Thymus (tissue), 11 donors: ENCODE measurements at regions not wholly inside any gene's neighbourhood (a gene's known extent, or its start where the extent isn't known, plus 50 kb on each side); places are given as distances from the start of the nearest gene placed in this dataset.

Experiments
- DNase-seq, 9 donors: peaks; one replicate each; pipeline ENCODE4 v3.0.0-alpha.2; 2013; ENCODE audit warnings: low spot score in 9 of 9, low read depth in 6 of 9, missing footprints in 1 of 9
- H3K27ac ChIP-seq, 2 donors: one replicate each; pipeline ENCODE4 v1.5.1; 2013; ENCODE audit warnings: control low read depth in 1 of 2, low read depth in 1 of 2, low read length in 1 of 2, mild to moderate bottlenecking in 1 of 2, moderate library complexity in 1 of 2
- H3K27me3 ChIP-seq, 2 donors: one replicate each; pipeline ENCODE4 v1.5.1; 2013; ENCODE audit warnings: low read length in 1 of 2; ENCODE audit not compliant: control insufficient read depth in 2 of 2, insufficient read depth in 1 of 2
- H3K36me3 ChIP-seq, 2 donors: one replicate each; pipeline ENCODE4 v1.5.1; 2013; ENCODE audit warnings: low read length in 1 of 2, mild to moderate bottlenecking in 1 of 2, moderate library complexity in 1 of 2; ENCODE audit not compliant: control insufficient read depth in 2 of 2, insufficient read depth in 2 of 2
- H3K4me1 ChIP-seq, 2 donors: one replicate each; pipeline ENCODE4 v1.5.1; 2013; ENCODE audit warnings: low read length in 2 of 2; ENCODE audit not compliant: control insufficient read depth in 2 of 2, insufficient read depth in 2 of 2
- H3K4me3 ChIP-seq, 2 donors: one replicate each; pipeline ENCODE4 v1.5.1; 2013; ENCODE audit warnings: low read length in 2 of 2, control low read depth in 1 of 2, mild to moderate bottlenecking in 1 of 2
- H3K9me3 ChIP-seq, 2 donors: one replicate each; pipeline ENCODE4 v1.5.1; 2013; ENCODE audit warnings: low read length in 1 of 2, mild to moderate bottlenecking in 1 of 2; ENCODE audit not compliant: control insufficient read depth in 2 of 2, insufficient read depth in 1 of 2
- WGBS: extraction: QIAGEN DNeasy Blood & Tissue Kit; methylation state at CpG from one replicate; pipeline ENCODE4 v1.1.7; 2013; 5-methylcytosine and 5-hydroxymethylcytosine counted together
- donor health status: healthy.

DNA sequence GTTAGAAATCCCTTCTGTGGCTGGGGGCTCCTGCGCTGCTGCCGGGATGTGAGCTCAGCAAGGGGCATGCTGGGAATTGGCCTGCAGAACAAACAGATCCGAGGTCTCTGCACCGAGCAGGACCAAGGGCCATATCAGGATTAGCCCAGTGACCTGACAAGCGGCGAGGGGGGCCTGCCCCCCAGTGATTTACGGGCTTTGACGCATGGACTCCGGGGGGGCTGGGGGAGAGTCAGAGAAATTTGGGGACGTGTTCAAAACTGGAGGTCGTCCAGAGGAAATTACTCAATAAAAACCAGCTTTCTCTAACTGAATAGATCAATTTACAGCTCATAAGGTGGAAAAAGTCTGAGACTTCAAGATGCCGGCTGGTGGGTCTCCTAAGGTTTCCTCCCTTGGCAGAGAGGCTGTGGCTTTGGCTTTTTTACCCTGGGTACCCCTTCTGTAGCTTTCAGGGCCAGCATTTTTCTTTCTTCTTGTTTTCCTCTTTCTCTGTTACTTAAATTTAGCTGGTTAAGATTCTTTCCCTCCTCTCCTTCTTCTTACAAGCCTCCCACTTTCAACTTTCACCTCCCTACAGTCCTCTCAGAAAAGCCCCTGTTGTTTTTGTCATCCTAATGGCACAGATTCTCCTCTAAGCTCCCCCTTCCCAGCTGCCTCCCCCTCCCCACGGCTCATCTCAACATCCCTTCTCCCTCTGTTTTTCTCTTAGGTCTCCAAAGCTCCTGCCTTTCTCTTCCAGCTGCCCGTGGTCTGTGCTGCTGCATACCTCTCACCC is 551.0 kb downstream of the CCDC171 start:
- Histone ChIP-seq H3K27ac (no peak overlapping the region), H3K27me3 (no peaks in the 10 kb centered on the region), H3K36me3 (no peaks in the 10 kb centered on the region), H3K9me3 (no peaks in the 10 kb centered on the region), H3K4me3 (no peak overlapping the region), H3K4me1 (peaks cover 0 to 3% of the 10 kb centered on the region in 2 donors)
- DNase-seq: no peak
- 54% methylated on average over 14 of the region's 14 CpGs for WGBS

DNA sequence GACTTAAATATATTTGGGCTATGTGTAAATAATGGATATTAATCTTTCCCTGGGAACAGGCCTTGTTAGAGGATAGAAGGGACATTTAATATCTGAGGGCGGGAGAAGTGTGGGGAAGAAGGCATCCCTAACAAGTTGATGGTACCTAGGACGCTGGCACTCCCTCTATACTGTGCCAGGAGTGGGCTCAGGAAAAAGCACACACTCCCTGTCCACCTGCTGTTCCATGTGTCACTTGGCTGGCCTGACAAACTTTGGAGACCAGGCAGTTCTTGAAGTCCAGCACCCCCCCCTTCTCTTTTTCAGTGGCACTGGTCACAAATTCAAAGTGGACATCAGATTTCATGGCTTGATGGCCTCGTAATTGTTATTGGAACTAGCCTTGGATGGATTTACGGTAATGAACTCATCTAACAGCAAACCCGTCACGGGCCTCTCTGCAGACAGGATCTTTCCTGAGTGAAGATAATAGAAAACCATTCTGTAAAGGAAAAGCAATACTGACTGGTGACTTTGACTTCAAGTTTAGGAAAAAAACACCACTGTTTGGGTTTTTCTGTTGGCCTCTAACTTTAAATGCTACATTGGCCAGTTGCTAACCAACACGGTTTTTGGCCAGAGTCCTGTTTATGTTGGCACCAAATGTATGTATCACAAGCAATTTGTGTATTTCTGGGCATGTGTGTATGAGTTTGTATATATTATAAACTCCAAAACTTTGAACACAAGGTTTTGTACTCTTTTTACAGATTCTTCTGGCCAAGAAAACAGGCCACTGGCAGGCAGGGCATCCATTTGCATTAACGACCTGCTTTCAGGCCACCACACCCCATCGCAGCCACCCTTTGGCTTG is 552.6 kb downstream of the CCDC171 start:
- H3K4me3 ChIP-seq: no peak overlapping the region
- H3K9me3 ChIP-seq: no peaks in the 10 kb centered on the region
- H3K4me1 ChIP-seq: peaks cover 0 to 3% of the 10 kb centered on the region in 2 donors
- H3K27me3 ChIP-seq: no peaks in the 10 kb centered on the region
- 96% methylated on average over 9 of the region's 9 CpGs for WGBS
- no peaks in the 10 kb centered on the region for H3K36me3 ChIP-seq
- H3K27ac ChIP-seq: no peak overlapping the region
- no peak for DNase-seq

DNA sequence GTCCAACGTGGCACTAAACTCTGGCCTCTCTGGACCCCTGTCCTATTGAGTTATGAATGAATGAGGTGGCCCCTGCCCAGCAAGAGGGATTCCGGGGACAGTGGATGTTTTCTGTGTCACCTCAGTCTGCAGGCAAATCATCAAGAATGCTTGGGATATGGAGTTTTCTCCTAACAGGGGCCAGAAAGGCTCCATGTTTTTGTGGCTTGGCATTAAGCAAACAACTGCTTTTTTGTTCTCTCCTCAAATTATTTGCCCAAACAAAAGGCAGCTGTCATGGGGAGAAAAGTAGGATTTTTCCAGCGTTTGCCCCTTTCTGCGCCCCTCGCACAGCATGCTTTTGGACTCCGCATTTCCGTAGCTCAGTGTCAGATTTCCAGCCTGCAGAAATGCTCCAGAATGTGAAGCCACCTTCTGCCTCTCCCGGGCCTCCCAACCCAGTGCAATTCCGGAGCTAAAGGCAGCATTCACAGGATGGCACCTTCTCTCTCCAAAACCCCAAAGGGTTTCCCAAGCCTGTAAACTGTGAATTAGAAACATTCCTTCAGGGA is 553.3 kb downstream of the CCDC171 start:
- H3K36me3 ChIP-seq: no peaks in the 10 kb centered on the region
- WGBS: 94% methylated on average over 9 of the region's 9 CpGs
- no peaks in the 10 kb centered on the region for H3K9me3 ChIP-seq
- no peak overlapping the region for H3K4me3 ChIP-seq
- no peaks in the 10 kb centered on the region for H3K27me3 ChIP-seq
- peaks cover 0 to 3% of the 10 kb centered on the region in 2 donors for H3K4me1 ChIP-seq
- H3K27ac ChIP-seq: no peak overlapping the region
- no peak for DNase-seq

DNA sequence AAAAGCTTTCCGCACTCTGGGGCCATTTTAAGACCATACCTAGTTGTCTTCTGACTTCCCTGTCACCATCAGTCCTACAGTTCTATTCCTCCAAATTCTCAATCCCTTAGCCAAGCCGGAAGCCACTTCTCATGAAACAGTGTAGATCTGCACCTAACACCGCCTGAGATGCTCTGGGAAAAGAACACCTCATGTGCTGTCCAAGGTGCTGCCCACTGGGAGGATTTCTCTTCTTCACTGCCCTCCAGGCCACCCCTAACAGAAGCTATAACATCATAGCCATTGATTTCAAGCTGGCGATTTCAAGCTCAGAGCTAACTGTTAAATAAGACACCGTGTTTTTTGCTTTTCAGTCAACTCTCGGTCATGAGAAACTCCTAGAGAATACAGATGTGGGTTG is 559.3 kb downstream of the CCDC171 start:
- no peaks in the 10 kb centered on the region for H3K9me3 ChIP-seq
- no peaks in the 10 kb centered on the region for H3K4me1 ChIP-seq
- 97% methylated on average over 6 of the region's 6 CpGs for WGBS
- no peaks in the 10 kb centered on the region for H3K27me3 ChIP-seq
- DNase-seq: no peak
- H3K36me3 ChIP-seq: no peaks in the 10 kb centered on the region
- H3K4me3 ChIP-seq: no peak overlapping the region
- H3K27ac ChIP-seq: no peak overlapping the region

DNA sequence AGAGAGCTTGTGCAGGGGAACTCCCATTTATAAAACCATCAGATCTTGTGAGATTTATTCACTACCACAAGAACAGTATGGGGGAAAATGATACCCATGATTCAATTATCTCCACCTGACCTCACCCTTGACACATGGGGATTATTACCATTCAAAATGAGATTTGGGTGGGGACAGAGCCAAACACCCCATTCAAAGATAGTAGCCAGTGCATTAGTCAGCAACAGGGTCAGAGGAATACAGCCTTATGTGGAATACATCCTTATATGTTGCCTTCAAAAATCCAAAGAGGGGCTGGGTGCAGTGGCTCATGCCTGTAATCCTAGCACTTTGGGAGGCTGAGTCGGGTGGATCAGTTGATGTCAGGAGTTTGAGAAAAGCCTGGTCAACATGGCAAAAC is 563.2 kb downstream of the CCDC171 start:
- Histone ChIP-seq H3K27me3 (no peaks in the 10 kb centered on the region), H3K4me3 (no peak overlapping the region), H3K27ac (no peak overlapping the region), H3K9me3 (no peaks in the 10 kb centered on the region), H3K36me3 (no peaks in the 10 kb centered on the region), H3K4me1 (no peaks in the 10 kb centered on the region)
- no peak for DNase-seq
- WGBS: 96% methylated on average over 1 of the region's 1 CpG

DNA sequence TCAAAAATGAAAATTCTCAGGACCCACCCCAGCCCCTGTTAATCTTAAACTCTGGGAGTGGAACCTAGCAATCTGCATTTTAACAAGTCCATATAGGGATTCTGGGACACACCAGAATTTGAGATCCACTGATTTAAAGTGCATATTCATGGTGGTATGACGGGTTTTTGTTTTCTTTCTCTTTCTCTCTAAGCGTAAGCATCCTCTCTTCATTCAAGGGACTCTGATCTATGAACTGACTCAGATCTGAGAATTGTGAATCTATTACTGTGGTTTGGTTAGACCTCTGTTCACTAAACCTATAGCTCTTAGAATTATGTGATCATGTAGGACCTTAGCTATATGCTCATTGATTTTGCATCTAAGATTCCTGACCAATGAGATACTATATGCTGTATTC is 565.2 kb downstream of the CCDC171 start:
- WGBS: 98% methylated on average over 2 of the region's 2 CpGs
- H3K27me3 ChIP-seq: no peaks in the 10 kb centered on the region
- no peaks in the 10 kb centered on the region for H3K36me3 ChIP-seq
- no peak for DNase-seq
- H3K4me1 ChIP-seq: no peaks in the 10 kb centered on the region
- no peak overlapping the region for H3K27ac ChIP-seq
- H3K9me3 ChIP-seq: no peaks in the 10 kb centered on the region
- H3K4me3 ChIP-seq: no peak overlapping the region

DNA sequence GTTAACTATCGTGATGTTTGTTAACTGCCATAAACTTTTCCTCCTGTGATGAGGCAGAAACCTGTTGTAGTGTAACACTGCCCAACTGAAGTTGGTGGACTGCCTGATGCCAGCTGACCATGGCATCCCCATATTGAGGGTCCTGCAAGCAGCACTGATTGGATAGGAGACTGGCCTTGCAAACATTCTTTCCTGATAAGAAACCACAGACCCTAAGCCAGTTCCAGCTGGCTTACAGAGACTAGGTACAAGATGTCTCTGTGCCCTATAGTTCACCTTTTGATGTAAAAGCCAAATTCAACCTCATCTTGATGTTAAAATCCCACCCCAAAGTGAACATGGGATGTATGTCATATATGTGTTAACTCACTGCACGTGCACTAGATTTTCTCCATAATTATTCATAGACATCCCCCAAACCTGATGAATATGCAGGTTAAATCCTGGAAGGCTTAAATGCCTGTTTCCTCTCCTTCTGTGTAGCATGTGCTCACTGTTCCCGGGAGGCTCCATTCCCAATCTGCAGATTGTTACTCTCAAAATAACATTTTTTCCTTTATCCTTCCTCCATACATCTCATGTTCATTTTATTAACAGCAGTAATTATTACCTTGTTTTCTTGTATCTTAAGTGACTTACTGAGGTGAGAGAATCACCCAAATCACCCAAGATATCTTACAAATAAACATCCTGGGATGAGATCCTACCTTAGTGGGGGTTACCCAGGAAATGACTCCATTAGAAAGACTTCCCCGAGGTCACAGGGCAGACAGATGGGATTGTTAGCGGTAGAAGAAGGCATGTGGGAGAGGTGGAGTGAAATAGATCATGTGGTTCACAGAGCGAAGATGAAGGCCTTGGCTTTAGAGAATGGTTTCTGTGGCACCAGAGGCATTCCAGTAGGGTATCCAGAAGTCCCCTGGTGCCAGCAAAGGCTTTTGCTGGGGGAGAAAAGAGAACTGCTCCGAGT is 566.7 kb downstream of the CCDC171 start:
- Histone ChIP-seq H3K36me3 (no peaks in the 10 kb centered on the region), H3K4me3 (no peak overlapping the region), H3K27ac (no peak overlapping the region), H3K9me3 (no peaks in the 10 kb centered on the region), H3K27me3 (no peaks in the 10 kb centered on the region), H3K4me1 (no peaks in the 10 kb centered on the region)
- 95% methylated on average over 7 of the region's 7 CpGs for WGBS
- DNase-seq: no peak

DNA sequence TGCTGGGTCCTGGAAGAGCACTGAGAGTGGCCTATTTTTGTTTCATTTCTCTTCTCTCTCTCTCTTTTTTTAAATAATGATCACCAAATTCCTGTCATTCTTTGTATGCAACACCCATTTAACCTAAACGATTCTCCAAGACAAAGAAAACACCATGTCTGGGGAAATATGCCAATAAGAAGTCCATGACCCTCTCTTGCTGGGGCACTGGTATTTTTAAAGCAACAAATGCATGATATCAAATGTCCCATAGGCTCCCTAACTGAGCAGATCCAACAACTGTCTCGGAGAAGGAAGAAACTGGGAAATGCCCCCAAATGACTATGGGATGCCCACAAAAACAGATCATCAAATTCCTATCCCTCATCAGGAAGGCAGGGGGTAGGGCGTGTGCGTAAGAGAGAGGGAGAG is 567.4 kb downstream of the CCDC171 start:
- Histone ChIP-seq H3K27me3 (no peaks in the 10 kb centered on the region), H3K27ac (no peak overlapping the region), H3K36me3 (no peaks in the 10 kb centered on the region), H3K9me3 (no peaks in the 10 kb centered on the region), H3K4me1 (no peaks in the 10 kb centered on the region), H3K4me3 (no peak overlapping the region)
- WGBS: 90% methylated on average over 4 of the region's 4 CpGs
- DNase-seq: no peak
